ENCODE measurements at regions not wholly inside any gene's neighbourhood (a gene's known extent, or its start where the extent isn't known, plus 50 kb on each side); places are given as distances from the start of the nearest gene placed in this dataset.

- Histone ChIP-seq H3K36me3 (ENCODE audit: control insufficient read depth, insufficient read depth, low read length) (no peaks in the 10 kb centered on the region), H3K27me3 (ENCODE audit: control insufficient read depth, insufficient read depth, low read length) (no peaks in the 10 kb centered on the region), H3K4me3 (ENCODE audit: low read length) (no peak overlapping the region), H3K9me3 (ENCODE audit: control insufficient read depth, low read length) (no peaks in the 10 kb centered on the region), H3K4me1 (ENCODE audit: control insufficient read depth, insufficient read depth, low read length) (no peaks in the 10 kb centered on the region), H3K9ac (ENCODE audit: low read length) (no peak overlapping the region)
Observed at GRCh38 chr9:90547896-90548295, 94.7 kb downstream of the DIRAS2 start.

GRCh38 chr9:90552317-90552716 is 90.3 kb downstream of the DIRAS2 start:
- Histone ChIP-seq H3K4me1 (ENCODE audit: control insufficient read depth, insufficient read depth, low read length) (peaks cover 13% of the 10 kb centered on the region), H3K27me3 (ENCODE audit: control insufficient read depth, insufficient read depth, low read length) (no peaks in the 10 kb centered on the region), H3K36me3 (ENCODE audit: control insufficient read depth, insufficient read depth, low read length) (no peaks in the 10 kb centered on the region), H3K9me3 (ENCODE audit: control insufficient read depth, low read length) (no peaks in the 10 kb centered on the region), H3K9ac (ENCODE audit: low read length) (no peak overlapping the region), H3K4me3 (ENCODE audit: low read length) (no peak overlapping the region)

GRCh38 chr9:90555351-90556057 is 87.1 kb downstream of the DIRAS2 start:
- H3K9ac ChIP-seq (ENCODE audit: low read length), result no peak overlapping the region
- H3K9me3 ChIP-seq (ENCODE audit: control insufficient read depth, low read length), result no peaks in the 10 kb centered on the region
- H3K4me1 ChIP-seq (ENCODE audit: control insufficient read depth, insufficient read depth, low read length), result peaks cover 13% of the 10 kb centered on the region
- no peak overlapping the region for H3K4me3 ChIP-seq (ENCODE audit: low read length)
- no peaks in the 10 kb centered on the region for H3K27me3 ChIP-seq (ENCODE audit: control insufficient read depth, insufficient read depth, low read length)
- no peaks in the 10 kb centered on the region for H3K36me3 ChIP-seq (ENCODE audit: control insufficient read depth, insufficient read depth, low read length)

- Histone ChIP-seq H3K4me1 (ENCODE audit: control insufficient read depth, insufficient read depth, low read length) (peaks cover 13% of the 10 kb centered on the region), H3K9ac (ENCODE audit: low read length) (no peak overlapping the region), H3K36me3 (ENCODE audit: control insufficient read depth, insufficient read depth, low read length) (no peaks in the 10 kb centered on the region), H3K9me3 (ENCODE audit: control insufficient read depth, low read length) (no peaks in the 10 kb centered on the region), H3K4me3 (ENCODE audit: low read length) (no peak overlapping the region), H3K27me3 (ENCODE audit: control insufficient read depth, insufficient read depth, low read length) (no peaks in the 10 kb centered on the region)
Observed at GRCh38 chr9:90556897-90557675, 85.5 kb downstream of the DIRAS2 start.

GRCh38 chr9:90559075-90560073 is 83.2 kb downstream of the DIRAS2 start:
- Histone ChIP-seq H3K4me3 (ENCODE audit: low read length) (no peak overlapping the region), H3K9me3 (ENCODE audit: control insufficient read depth, low read length) (no peaks in the 10 kb centered on the region), H3K27me3 (ENCODE audit: control insufficient read depth, insufficient read depth, low read length) (no peaks in the 10 kb centered on the region), H3K36me3 (ENCODE audit: control insufficient read depth, insufficient read depth, low read length) (no peaks in the 10 kb centered on the region), H3K4me1 (ENCODE audit: control insufficient read depth, insufficient read depth, low read length) (peaks cover 13% of the 10 kb centered on the region), H3K9ac (ENCODE audit: low read length) (no peak overlapping the region)
